ENCODE measurements at regions not wholly inside any gene's neighbourhood (a gene's known extent, or its start where the extent isn't known, plus 50 kb on each side); places are given as distances from the start of the nearest gene placed in this dataset.

GRCh38 chr9:28207657-28208056 is 634.4 kb upstream of the C9orf72 start:
- TF ChIP-seq CTCF (IDR thresholded peaks at IDR 0.05), result no peak
- Histone ChIP-seq H3K4me3 (no peak overlapping the region), H3K27ac (no peak overlapping the region), H3K36me3 (no peaks in the 10 kb centered on the region), H3K9me3 (no peaks in the 10 kb centered on the region), H3K4me1 (peaks cover 0 to 6% (median 0%) of the 10 kb centered on the region in 9 donors), H3K27me3 (no peaks in the 10 kb centered on the region)
- intact Hi-C loops (cut with DNase I), result no loop called here
- WGBS, 2 donors, result 40 to 54% methylated on average over 1 of the region's 1 CpG
- no peak for DNase-seq
- no peak for ATAC-seq

GRCh38 chr9:28209130-28209529 is 635.8 kb upstream of the C9orf72 start:
- Histone ChIP-seq H3K9me3 (no peaks in the 10 kb centered on the region), H3K4me1 (peaks cover 0 to 6% (median 0%) of the 10 kb centered on the region in 9 donors), H3K4me3 (no peak overlapping the region), H3K27ac (no peak overlapping the region), H3K36me3 (no peaks in the 10 kb centered on the region), H3K27me3 (no peaks in the 10 kb centered on the region)
- 88 to 95% methylated on average over 3 of the region's 3 CpGs for WGBS, 2 donors
- intact Hi-C loops (cut with DNase I), result no loop called here
- TF ChIP-seq CTCF (IDR thresholded peaks at IDR 0.05), result no peak
- no peak for DNase-seq
- ATAC-seq, result no peak

GRCh38 chr9:28212979-28213378 is 639.7 kb upstream of the C9orf72 start:
- DNase-seq (no peak), ATAC-seq (peak in 6 of 8 donors; percentile 16 to 79 (median 61))
- no peak for TF ChIP-seq CTCF (IDR thresholded peaks at IDR 0.05)
- Histone ChIP-seq H3K9me3 (no peaks in the 10 kb centered on the region), H3K36me3 (no peaks in the 10 kb centered on the region), H3K4me3 (no peak overlapping the region), H3K27ac (no peak overlapping the region), H3K27me3 (no peaks in the 10 kb centered on the region), H3K4me1 (peaks cover 0 to 4% (median 0%) of the 10 kb centered on the region in 9 donors)
- intact Hi-C loops (cut with DNase I), result no loop called here

- H3K27me3 ChIP-seq, result no peaks in the 10 kb centered on the region
- H3K9me3 ChIP-seq, result peaks cover 0 to 2% (median 0%) of the 10 kb centered on the region in 11 donors
- no peaks in the 10 kb centered on the region for H3K36me3 ChIP-seq
- WGBS, 2 donors, result 89% methylated on average over 5 of the region's 5 CpGs
- TF ChIP-seq CTCF (IDR thresholded peaks at IDR 0.05), result no peak
- peaks cover 0 to 4% (median 0%) of the 10 kb centered on the region in 9 donors for H3K4me1 ChIP-seq
- no peak for DNase-seq
- intact Hi-C loops (cut with DNase I), result no loop called here
- H3K4me3 ChIP-seq, result no peak overlapping the region
- ATAC-seq, result no peak
- no peak overlapping the region for H3K27ac ChIP-seq
Observed at GRCh38 chr9:28215536-28216299, 642.4 kb upstream of the C9orf72 start.
